ENCODE measurements at regions not wholly inside any gene's neighbourhood (a gene's known extent, or its start where the extent isn't known, plus 50 kb on each side); places are given as distances from the start of the nearest gene placed in this dataset.

- TF ChIP-seq CTCF (IDR thresholded peaks at IDR 0.05) (no peak), EZH2phosphoT487 (IDR thresholded peaks at IDR 0.05) (no peak), EZH2 (IDR thresholded peaks at IDR 0.05) (no peak)
Observed at GRCh38 chr10:28365840-28366239, 63.0 kb upstream of the MPP7 start.

Data from neural progenitor cell (in vitro differentiated cells).